ENCODE measurements at regions not wholly inside any gene's neighbourhood (a gene's known extent, or its start where the extent isn't known, plus 50 kb on each side); places are given as distances from the start of the nearest gene placed in this dataset.
"Not testable (repeated sequence)": the region's sequence is repeated elsewhere in the genome, so short reads cannot be mapped to it uniquely, and the experiment has no call there.

DNA sequence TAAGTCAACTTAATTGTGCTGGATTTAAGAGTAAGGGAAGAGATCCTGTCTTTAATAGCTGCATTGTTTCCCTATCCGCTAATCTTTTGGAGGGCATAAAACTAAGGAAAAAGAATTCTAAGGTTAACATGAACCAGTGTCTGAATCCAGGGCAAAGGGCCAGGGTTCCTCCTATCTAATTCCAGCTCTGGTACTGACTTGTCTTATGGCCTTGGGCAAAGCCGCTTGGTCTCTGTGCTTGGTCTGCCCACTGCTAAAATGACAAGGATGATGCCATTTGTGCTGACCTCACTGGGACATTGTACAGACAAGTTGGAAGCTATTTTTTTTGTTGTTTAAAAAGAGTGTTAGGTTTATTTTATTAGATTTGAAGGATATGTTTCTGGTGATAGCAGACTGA is 334.7 kb upstream of the PIK3R1 start:
- no peak for DNase-seq (ENCODE audit: low spot score)

DNA sequence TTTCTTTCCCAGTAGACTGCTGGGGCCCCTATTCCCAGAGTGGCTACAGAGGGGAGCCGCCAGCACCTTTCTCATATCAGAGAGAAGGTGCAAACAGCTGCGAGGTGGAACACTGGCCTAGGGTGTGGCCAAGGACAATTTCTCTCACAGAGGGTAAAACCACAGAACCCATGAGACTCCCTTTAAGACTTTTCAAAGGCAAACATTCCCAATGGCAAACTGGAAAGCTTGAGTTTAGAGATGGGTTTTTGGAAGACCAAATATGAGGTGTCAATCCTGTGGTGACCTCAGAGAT is 335.1 kb upstream of the PIK3R1 start:
- DNase-seq (ENCODE audit: low spot score) = no peak

DNA sequence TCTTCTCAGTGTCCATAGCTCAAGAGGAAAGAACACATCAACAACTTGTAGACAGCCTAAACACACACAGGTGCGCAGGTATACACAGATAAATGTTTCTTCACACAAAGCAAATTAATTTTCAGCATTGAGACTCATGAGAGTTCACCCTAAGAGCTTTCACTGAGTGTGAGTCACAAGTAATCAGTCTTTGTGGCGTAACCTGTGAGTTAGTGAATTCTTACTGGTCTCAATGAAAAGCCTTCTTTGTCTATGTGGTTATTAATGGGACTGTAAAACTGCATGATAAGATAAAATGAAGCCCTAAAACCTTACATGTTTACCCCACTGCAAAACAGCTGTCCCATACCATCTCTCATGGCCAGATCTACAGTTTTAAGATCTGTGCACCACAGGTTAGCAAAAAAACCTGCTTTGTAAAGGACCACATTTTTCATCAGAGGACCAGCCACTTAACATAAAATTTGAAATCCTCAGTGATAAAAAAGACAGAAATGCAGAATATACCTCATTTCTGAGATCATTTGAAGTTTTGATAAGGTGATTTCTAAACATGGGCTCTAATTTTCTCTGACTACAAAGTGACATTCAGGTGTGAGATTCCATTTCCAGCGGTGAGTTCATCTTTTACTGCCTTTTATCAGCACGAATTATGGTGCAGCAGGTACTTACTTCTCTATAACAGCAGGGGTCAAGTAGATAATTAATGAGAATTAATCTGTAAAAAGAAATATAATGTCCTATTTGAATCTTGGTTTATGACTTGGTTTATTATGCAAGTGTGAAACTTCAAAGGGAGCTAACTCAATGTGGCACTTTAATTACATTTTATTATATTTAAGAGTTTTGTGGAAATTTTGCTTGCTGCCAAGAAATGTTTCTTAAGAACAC is 335.7 kb upstream of the PIK3R1 start:
- no peak for DNase-seq (ENCODE audit: low spot score)

DNA sequence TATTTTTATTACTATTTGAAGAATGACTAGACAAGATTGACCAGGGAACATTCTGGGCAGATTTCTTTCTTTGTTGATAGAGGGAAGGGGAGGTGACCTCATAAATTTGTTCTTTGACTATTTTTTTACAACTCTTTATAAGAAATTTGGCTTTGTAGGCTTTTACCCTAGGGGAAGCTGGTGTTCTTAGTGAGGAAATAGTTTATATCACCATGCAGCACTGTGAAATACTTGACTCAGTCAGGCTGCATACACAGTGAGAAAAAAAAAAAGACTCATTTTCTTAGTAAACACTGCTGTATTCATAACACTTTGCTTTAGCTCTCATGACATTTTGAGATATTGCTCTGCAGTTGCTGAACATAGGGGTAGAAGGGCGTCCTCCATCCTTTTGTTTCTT is 336.6 kb upstream of the PIK3R1 start:
- DNase-seq (ENCODE audit: low spot score) = no peak

DNA sequence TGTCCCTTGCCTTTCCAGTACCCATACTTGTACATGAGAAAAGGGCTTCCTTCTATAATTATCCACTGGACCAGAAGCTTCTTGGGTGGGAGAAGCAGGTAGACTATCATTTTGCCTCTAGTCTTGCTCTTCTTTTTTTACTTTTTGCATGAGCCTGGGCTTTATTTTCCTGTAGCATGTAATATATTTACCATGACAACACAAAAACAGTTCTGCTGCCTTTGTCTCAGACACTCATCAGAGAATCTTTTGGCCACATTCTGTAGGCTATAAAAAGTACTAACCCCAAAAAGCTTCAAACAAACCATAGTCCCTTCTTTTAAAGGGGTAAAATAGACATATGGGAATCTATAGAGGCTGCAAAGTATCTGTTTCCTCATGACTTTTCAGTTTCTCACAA is 339.2 kb upstream of the PIK3R1 start:
- DNase-seq (ENCODE audit: low spot score) = no peak

DNA sequence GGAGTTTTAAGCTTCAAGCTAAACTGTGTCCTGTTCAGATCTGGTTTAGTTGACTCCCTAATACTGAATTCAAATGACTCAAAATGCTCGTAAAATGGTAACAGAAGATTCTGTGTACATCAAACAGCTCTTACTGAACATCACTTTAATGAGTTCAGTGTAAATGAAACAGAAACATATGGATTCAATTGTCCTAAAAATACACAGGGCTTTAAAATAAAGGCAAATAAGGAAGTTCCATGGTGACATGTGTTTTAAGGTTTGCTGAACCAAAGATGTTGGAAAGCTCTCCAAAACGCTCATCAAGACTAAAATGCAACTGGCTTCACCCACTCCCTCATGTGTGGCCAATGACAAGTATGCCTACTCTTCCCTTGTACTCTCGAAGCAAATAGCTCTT is 340.0 kb upstream of the PIK3R1 start:
- no peak for DNase-seq (ENCODE audit: low spot score)

DNA sequence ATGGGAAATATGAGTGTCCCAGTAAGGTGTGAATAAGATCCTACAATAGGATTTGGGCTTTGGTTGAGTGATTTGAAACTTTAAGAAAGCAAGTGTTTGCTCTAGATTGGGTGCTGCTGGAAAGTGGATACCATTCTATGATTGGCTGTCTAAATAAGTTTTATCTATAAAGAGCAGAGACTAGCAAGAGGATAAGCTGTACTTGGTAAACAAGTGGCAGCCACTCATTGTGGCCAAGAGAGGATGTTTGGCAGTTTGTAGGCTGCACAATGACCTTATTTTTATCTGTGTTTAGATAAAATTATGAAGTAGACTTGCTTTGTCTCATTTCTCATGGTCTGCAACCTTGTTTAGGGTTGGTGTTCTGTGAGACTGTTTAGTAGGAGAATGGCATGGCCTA is 341.6 kb upstream of the PIK3R1 start:
- DNase-seq (ENCODE audit: low spot score) = no peak

DNA sequence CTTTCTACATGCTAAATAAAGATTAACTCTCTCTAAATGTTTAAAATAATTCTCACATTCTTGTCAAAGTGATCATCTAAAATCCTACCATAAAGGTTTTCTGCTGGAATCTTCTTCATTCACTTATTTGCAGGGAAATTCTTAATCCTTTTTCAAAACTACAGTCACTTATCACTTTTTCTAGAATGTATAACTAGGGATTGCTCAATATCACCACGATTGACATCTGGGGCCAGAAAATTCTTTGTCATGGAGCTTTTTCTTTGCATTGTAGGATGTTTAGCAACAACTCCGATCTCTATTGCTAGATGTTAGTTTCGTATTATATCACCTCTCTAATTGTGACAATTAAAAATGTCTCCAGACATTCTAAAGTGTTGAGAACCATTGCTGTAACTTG is 344.9 kb upstream of the PIK3R1 start:
- DNase-seq (ENCODE audit: low spot score) = no peak

DNA sequence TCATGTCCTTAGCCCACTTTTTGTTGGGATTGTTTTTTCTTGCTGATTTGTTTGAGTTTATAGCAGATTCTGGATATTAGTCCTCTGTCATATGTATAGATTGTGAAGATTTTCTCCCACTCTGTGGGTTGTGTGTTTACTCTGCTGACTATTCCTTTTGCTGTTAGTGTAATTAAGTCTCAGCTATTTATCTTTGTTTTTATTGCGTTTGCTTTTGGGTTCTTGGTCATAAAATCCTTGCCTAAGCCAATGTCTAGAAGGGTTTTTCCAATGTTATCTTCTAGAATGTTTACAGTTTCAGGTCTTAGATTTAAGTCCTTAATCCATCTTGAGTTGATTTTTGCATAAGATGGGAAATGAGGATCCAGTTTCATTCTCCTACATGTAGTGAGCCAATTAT is 351.2 kb upstream of the PIK3R1 start:
- DNase-seq (ENCODE audit: low spot score) = not testable (repeated sequence)

DNA sequence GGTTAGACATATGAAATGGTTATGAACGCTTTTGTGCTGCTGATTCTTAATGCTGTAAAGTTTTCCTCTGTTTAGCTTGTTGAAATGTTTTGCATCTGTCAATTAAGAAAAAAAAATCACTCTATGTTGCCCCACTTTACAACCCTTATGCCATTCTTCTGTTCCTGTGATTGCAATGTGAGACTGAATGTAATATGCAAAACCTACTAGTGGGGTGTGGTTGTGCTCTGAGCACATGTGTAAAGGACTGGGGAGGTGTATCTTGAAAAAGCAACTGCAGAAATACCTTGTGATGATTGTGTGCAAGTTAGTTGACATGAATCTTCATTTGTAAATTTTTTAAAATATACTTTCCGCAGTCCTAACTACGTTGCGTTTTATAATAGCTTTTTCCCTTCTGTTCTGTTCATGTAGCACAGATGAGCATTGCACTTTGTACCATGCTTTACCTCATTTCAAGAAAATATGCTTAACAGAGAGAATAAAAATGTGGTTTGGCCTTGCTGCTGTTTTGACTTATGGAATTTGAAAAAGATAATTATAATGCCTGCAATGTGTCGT is 357.0 kb upstream of the PIK3R1 start:
- DNase-seq (ENCODE audit: low spot score) = no peak

DNA sequence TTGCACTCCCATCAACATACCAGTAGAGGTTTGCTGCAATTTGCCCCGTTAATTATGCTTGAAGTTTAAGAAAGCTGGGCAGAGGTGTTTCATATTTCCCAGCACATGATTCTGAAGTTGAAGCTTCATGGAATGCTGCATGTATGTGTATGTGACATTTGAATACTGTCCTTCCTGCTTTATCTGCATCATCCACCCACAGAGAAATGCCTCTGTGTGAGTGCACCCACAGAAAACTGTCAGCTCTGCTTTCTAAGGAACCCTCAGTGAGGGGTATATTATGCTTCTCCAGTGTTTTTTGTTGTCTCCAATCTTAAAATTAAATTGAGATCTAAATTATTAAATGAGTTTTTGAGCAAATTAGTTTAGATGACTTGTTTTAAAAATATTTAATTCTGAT is 358.1 kb upstream of the PIK3R1 start:
- DNase-seq (ENCODE audit: low spot score) = no peak

DNA sequence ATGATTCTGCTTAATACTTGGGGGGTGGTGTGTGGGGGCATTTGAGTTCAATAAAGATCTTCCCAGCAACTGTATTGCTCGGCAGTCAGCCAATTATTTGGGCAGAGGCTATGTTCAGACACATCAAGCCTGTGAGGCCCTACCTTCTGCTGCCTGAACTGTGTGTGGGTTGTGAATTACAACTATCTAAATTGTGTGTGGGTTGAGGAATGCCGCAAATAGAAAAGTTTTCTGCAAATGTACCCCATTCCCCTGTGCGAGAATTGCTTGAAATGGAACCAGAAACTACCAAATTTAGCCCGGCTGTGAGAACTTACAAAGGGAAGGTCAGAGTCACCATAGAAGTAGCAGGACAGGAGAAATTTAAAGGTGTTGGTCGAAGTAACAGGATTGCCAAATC is 360.0 kb upstream of the PIK3R1 start:
- DNase-seq (ENCODE audit: low spot score) = no peak

DNA sequence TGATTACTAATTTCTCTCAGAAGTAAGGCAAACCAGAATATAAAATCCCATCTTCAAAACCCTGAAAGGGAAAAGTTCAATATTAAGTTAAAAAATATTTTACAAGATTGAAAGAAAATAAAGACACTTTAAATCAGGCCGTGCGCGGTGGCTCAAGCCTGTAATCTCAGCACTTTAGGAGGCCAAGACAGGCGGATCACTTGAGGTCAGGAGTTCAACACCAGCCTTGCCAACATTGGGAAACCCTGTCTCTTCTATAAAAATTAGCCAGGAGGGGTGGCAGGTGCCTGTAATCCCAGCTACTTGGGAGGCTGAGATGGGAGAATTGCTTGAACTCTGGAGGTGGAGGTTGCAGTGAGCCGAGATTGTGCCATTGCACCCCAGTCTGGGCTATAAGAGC is 364.6 kb upstream of the PIK3R1 start:
- DNase-seq (ENCODE audit: low spot score) = not testable (repeated sequence)

DNA sequence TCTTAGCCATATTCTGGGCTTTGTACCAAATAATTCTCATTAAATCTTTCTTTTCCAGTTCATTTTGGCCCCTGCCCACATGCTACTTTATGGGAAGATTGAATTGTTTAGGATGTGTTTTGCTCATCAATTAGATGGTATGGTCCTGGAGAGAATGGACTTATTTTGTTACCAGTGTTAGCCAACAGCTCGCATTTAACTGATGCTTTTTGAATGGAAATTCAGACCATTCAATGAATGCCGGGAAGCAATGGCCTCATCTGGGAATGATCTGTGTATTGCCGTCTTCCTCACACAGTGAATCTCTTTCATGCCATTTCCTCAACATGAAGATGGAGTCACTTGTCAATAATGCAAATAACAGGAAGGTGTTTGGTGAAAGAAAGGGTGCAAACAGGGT is 370.6 kb upstream of the PIK3R1 start:
- DNase-seq (ENCODE audit: low spot score) = no peak

DNA sequence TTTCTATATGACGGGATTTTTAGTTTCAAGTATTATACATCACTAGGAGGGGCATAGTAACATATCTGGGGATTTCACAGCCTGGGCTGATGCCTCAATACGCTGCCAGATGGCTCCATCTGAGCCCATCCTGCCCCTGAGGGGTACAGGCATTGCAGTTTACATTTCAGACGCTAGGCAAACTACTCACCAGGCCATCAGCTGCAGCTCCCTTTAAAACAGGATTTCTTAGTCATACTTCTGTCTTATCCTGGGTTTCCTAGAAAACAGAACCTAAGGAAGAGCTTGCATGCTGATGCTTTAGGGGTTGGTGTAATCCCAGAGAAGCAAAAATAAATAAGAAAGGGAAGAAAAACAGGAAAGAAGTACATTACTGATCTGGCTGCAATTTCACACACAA is 372.8 kb upstream of the PIK3R1 start:
- no peak for DNase-seq (ENCODE audit: low spot score)

DNA sequence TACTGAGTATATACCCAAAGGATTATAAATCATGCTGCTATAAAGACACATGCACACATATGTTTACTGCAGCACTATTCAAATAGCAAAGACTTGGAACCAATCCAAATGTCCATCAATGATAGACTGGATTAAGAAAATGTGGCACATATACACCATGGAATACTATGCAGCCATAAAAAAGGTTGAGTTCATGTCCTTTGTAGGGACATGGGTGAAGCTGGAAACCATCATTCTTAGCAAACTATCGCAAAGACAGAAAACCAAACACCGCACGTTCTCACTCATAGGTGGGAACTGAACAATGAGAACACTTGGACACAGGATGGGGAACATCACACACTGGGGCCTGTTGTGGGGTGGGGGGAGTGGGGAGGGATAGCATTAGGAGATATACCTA is 378.3 kb upstream of the PIK3R1 start:
- not testable (repeated sequence) for DNase-seq (ENCODE audit: low spot score)

DNA sequence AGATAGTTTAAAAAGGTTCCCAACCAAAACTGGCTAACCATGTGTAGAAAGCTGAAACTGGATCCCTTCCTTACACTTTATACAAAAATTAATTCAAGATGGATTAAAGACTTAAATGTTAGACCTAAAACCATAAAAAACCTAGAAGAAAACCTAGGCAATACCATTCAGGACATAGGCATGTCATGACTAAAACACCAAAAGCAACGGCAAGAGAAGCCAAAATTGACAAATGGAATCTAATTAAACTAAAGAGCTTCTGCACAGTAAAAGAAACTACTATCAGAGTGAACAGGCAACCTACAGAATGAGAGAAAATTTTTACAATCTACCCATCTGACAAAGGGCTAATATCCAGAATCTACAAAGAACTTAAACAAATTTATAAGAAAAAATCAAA is 379.1 kb upstream of the PIK3R1 start:
- not testable (repeated sequence) for DNase-seq (ENCODE audit: low spot score)

DNA sequence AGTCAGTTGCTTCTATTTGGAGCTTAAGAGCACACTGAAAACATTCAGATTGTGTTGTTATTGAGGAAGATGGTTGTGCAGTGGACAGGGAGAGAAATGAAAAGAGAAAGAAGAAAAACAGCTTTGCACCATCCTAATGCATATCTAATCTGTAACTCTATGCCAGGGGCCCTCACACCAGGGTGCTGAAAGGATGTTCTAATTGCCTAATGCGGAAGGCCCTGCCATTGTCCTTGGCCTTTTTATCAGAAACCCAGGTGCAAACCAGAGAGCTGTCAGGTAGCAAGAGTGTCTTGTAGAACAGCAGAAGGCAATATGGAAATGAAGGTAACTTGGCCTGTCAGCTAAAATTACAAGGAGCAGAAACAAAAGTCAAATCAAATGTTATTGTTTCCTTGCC is 384.5 kb upstream of the PIK3R1 start:
- DNase-seq (ENCODE audit: low spot score) = no peak

DNA sequence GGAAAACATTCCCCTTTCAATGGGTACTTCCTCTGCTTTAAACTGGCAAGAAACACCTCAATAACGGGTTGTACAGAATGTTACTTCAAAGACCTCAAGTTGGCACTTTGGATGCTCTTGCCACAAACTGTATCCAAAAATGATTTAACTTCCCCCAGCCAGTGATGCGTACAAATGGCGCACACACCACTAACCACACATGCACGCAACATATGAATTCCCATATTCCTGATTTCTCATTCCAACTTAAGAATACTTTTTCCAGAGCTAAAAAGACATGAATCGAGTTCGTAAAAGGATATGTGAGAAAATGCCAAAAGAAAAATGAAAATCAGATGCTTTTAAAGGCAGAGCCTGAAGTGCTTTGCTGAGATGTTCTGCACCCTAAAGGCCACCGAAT is 388.0 kb upstream of the PIK3R1 start:
- no peak for DNase-seq (ENCODE audit: low spot score)

DNA sequence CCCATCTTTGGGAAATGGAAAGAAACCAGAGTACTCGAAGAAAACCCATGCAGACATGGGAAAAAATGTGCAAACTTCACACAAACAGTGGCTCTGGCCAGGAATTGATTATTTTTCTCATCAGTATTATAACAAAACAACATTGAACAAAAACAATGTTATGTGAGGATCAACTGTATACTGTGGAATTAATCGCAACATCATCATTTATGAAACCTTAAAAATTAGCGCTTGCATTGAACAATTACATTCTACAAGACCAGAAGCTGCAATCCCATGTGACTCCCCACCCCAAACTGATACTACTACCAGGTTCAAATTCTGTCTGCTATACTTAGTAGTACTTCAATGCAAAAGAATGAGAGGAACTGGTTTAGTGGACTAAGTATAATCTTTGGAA is 390.7 kb upstream of the PIK3R1 start:
- DNase-seq (ENCODE audit: low spot score) = no peak

DNA sequence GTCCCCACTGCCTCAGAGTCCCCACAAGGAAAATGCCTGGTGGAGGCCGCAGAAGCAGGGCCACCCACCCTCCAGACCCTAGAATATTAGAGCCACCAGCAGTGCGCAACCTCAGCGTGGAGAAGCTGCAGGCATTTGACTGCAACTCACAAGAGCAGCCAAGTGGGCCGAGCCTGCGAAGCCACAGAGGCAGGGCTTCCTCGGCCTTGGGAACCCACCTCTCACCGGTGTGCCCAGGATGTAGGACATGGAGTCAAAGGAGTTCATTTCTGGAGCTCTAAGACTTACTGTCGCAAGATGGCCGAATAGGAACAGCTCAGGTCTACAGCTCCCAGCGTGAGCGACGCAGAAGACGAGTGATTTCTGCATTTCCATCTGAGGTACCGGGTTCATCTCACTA is 397.9 kb upstream of the PIK3R1 start:
- DNase-seq (ENCODE audit: low spot score) = no peak

DNA sequence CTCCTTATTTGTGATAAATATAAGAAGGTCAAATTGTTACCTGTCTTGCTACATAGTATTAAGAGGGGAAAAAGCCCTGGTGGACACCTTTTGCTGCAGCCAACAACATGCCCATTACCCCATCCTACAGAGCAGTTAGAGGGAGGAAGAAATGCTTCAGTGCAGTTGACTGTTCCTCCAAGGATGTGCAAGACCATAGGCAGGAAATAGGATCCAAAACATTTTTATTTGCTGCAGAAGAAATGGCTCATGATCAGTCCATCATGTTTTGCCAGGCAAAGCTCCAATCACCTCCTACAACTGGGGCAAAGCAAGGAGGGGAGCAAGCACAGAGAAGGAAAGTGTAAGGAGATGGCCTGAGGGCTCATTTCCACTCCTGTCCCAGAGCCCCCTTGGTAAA is 399.1 kb upstream of the PIK3R1 start:
- no peak for DNase-seq (ENCODE audit: low spot score)

DNA sequence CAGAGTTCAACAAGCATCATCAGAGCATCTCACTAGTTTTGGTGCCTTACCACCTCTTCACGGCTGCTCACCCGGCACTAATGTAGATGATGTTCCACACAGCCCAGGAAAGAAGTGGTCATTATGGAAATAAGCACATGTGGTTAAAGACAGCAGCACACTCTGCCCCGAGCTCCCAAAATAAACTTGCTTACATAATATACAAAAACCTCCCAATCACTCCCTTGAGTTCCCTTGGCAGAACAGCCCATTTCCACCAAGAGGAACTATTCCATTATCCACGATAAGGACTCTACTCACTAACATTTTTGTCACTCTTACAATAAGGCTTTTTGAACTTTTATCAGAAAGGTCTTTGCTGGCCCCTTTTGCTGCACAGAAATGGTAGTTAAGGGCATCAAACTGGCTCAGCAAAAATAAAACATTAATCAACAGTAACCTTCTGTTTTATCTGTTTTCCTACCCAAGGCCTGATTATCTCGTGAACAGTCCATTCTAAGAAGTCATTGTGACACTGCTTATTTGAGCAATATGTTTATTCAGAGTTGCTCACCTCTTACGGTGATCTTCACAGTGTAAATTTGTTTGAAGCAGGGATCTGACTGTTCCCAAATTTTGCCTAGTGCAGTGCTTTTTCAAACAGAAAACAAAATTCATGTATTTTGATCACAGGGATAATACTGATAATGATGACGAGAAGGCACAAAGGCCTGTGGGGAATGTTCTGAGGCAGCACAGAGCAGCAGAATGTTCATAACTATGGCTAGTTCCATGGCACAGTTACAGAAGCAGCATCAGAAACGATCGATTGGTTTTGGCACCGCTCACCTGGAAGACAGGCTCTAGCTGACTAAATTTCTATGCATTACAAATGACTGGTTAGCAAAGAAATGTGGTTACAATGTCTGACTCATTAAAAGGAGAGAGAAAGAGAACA is 399.8 kb upstream of the PIK3R1 start:
- peak; percentile 5 for DNase-seq (ENCODE audit: low spot score)
